ENCODE measurements at regions not wholly inside any gene's neighbourhood (a gene's known extent, or its start where the extent isn't known, plus 50 kb on each side); places are given as distances from the start of the nearest gene placed in this dataset.

DNA sequence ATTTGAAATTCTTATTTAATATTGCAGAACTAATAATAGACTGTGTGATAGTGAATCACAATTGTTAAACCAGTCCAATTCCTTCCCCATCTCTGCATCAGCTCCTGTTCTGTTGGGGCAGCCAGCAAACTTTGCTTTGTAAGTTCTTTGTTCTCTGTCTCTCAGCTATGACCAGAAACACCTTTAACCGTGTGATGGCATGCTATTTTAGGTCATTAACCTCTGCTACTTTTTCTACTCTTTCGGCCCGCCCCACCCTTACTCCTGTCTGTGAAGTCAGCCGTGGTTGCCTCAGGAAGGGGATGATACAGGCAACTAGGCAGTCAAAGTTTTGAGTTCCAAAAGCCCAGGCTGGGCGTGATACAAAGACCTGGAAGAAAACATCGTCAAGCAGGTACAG lies 51.3 kb upstream of the EGFL6 start:
- ChIA-PET CTCF (no interaction called here), RAD21 (ENCODE audit: low non-redundant PET in 1 of 2, low total read pairs in 2 of 2, uncharacterized antibody in 2 of 2, unreplicated experiment in 2 of 2) (no interaction called here), POLR2A (no interaction called here)
- TF ChIP-seq, protein P1, sequence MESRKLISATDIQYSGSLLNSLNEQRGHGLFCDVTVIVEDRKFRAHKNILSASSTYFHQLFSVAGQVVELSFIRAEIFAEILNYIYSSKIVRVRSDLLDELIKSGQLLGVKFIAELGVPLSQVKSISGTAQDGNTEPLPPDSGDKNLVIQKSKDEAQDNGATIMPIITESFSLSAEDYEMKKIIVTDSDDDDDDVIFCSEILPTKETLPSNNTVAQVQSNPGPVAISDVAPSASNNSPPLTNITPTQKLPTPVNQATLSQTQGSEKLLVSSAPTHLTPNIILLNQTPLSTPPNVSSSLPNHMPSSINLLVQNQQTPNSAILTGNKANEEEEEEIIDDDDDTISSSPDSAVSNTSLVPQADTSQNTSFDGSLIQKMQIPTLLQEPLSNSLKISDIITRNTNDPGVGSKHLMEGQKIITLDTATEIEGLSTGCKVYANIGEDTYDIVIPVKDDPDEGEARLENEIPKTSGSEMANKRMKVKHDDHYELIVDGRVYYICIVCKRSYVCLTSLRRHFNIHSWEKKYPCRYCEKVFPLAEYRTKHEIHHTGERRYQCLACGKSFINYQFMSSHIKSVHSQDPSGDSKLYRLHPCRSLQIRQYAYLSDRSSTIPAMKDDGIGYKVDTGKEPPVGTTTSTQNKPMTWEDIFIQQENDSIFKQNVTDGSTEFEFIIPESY (IDR thresholded peaks at IDR 0.05; ENCODE audit: extremely low read depth, insufficient replicate concordance, low read length) = no peak
- no peak for TF ChIP-seq YY1 (IDR thresholded peaks at IDR 0.05; ENCODE audit: extremely low read depth, insufficient replicate concordance, low read depth, low read length)
- no peak for TF ChIP-seq POLR2AphosphoS5 (IDR thresholded peaks at IDR 0.05; ENCODE audit: low read depth, low read length)
- TF ChIP-seq ZFX (IDR thresholded peaks at IDR 0.05) = no peak
- TF ChIP-seq EGR1 (IDR thresholded peaks at IDR 0.05; ENCODE audit: low read depth) = no peak
- no peak for TF ChIP-seq CBX3 (IDR thresholded peaks at IDR 0.05; ENCODE audit: low read depth)
- TF ChIP-seq ELF1 (IDR thresholded peaks at IDR 0.05; ENCODE audit: borderline replicate concordance, low read depth) = no peak
- TF ChIP-seq, protein P2, sequence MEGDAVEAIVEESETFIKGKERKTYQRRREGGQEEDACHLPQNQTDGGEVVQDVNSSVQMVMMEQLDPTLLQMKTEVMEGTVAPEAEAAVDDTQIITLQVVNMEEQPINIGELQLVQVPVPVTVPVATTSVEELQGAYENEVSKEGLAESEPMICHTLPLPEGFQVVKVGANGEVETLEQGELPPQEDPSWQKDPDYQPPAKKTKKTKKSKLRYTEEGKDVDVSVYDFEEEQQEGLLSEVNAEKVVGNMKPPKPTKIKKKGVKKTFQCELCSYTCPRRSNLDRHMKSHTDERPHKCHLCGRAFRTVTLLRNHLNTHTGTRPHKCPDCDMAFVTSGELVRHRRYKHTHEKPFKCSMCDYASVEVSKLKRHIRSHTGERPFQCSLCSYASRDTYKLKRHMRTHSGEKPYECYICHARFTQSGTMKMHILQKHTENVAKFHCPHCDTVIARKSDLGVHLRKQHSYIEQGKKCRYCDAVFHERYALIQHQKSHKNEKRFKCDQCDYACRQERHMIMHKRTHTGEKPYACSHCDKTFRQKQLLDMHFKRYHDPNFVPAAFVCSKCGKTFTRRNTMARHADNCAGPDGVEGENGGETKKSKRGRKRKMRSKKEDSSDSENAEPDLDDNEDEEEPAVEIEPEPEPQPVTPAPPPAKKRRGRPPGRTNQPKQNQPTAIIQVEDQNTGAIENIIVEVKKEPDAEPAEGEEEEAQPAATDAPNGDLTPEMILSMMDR (IDR thresholded peaks at IDR 0.05 in 2 of 3, conservative IDR thresholded peaks at IDR 0.05 in 1 of 3; ENCODE audit: borderline replicate concordance in 1 of 3, insufficient read depth in 1 of 3, low read depth in 2 of 3, low read length in 2 of 3) = no peak
- TF ChIP-seq, protein P3, sequence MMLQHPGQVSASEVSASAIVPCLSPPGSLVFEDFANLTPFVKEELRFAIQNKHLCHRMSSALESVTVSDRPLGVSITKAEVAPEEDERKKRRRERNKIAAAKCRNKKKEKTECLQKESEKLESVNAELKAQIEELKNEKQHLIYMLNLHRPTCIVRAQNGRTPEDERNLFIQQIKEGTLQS (IDR thresholded peaks at IDR 0.05) = no peak
- TF ChIP-seq SRF (IDR thresholded peaks at IDR 0.05; ENCODE audit: low read depth) = no peak
- TF ChIP-seq, protein P4, sequence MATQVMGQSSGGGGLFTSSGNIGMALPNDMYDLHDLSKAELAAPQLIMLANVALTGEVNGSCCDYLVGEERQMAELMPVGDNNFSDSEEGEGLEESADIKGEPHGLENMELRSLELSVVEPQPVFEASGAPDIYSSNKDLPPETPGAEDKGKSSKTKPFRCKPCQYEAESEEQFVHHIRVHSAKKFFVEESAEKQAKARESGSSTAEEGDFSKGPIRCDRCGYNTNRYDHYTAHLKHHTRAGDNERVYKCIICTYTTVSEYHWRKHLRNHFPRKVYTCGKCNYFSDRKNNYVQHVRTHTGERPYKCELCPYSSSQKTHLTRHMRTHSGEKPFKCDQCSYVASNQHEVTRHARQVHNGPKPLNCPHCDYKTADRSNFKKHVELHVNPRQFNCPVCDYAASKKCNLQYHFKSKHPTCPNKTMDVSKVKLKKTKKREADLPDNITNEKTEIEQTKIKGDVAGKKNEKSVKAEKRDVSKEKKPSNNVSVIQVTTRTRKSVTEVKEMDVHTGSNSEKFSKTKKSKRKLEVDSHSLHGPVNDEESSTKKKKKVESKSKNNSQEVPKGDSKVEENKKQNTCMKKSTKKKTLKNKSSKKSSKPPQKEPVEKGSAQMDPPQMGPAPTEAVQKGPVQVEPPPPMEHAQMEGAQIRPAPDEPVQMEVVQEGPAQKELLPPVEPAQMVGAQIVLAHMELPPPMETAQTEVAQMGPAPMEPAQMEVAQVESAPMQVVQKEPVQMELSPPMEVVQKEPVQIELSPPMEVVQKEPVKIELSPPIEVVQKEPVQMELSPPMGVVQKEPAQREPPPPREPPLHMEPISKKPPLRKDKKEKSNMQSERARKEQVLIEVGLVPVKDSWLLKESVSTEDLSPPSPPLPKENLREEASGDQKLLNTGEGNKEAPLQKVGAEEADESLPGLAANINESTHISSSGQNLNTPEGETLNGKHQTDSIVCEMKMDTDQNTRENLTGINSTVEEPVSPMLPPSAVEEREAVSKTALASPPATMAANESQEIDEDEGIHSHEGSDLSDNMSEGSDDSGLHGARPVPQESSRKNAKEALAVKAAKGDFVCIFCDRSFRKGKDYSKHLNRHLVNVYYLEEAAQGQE (IDR thresholded peaks at IDR 0.05; ENCODE audit: low read depth) = no peak
- TF ChIP-seq, protein P5, sequence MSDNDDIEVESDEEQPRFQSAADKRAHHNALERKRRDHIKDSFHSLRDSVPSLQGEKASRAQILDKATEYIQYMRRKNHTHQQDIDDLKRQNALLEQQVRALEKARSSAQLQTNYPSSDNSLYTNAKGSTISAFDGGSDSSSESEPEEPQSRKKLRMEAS (IDR thresholded peaks at IDR 0.05) = no peak
- no peak for TF ChIP-seq RAD21 (IDR thresholded peaks at IDR 0.05; ENCODE audit: low read depth)
- no peak for TF ChIP-seq TCF7L2 (IDR thresholded peaks at IDR 0.05; ENCODE audit: borderline replicate concordance, extremely low read depth, insufficient read depth, insufficient read length)
- TF ChIP-seq SIN3A (IDR thresholded peaks at IDR 0.05; ENCODE audit: low read depth) = no peak
- no peak for TF ChIP-seq JUND (IDR thresholded peaks at IDR 0.05)
- no peak for TF ChIP-seq CEBPB (IDR thresholded peaks at IDR 0.05; ENCODE audit: low read depth)
- no peak for TF ChIP-seq SP1 (IDR thresholded peaks at IDR 0.05; ENCODE audit: low read depth)
- TF ChIP-seq FOSL1 (IDR thresholded peaks at IDR 0.05; ENCODE audit: low read depth) = no peak
- Histone ChIP-seq H3K27ac (ENCODE audit: low read depth, low read length) (no peak overlapping the region), H3K79me2 (ENCODE audit: insufficient read depth, low read length) (no peaks in the 10 kb centered on the region), H4K20me1 (ENCODE audit: insufficient read depth) (no peaks in the 10 kb centered on the region), H3K4me1 (ENCODE audit: control insufficient read depth in 1 of 2, insufficient read depth in 2 of 2, low read length in 2 of 2) (no peaks in the 10 kb centered on the region), H3K4me2 (ENCODE audit: low read length) (no peak overlapping the region), H3K9me3 (ENCODE audit: control insufficient read depth in 1 of 2, insufficient read depth in 1 of 2, low read depth in 1 of 2, low read length in 2 of 2) (no peaks in the 10 kb centered on the region), H3K36me3 (ENCODE audit: control insufficient read depth in 1 of 2, insufficient read depth in 2 of 2, low read length in 2 of 2) (no peaks in the 10 kb centered on the region), H3K9ac (ENCODE audit: low read length) (no peak overlapping the region), H3K4me3 (replicated peaks in 1 of 2; ENCODE audit: low read depth in 1 of 2, low read length in 2 of 2) (no peak overlapping the region), H3K9me2 (ENCODE audit: insufficient read depth) (no peaks in the 10 kb centered on the region), H2AFZ (ENCODE audit: low read depth, low read length, poor library complexity, severe bottlenecking) (no peak overlapping the region), H3K27me3 (ENCODE audit: insufficient read depth, low read length) (no peaks in the 10 kb centered on the region)
- intact Hi-C loops (cut with micrococcal nuclease) = no loop called here
- ATAC-seq = no peak
- no peak for DNase-seq (ENCODE audit: low read depth, low spot score)
- BruUV-seq (replicated peaks) = no TSS peak
